BE2C (cell line): ENCODE measurements at regions not wholly inside any gene's neighbourhood (a gene's known extent, or its start where the extent isn't known, plus 50 kb on each side); places are given as distances from the start of the nearest gene placed in this dataset.
"Not testable (repeated sequence)": the region's sequence is repeated elsewhere in the genome, so short reads cannot be mapped to it uniquely, and the experiment has no call there.

Experiments
- DNase-seq: peaks from one replicate; pipeline ENCODE4 v3.0.0-alpha.2; 2020
- H3K27me3 ChIP-seq: fragments of 250-450 bp; sonication (Bioruptor Pico); 2 replicates; pipeline ENCODE4 v1.5.1; 2020; ENCODE audit warnings: mild to moderate bottlenecking
- H3K36me3 ChIP-seq: fragments of 250-450 bp; sonication (Bioruptor Pico); 2 replicates; pipeline ENCODE4 v1.5.1; 2020; ENCODE audit warnings: mild to moderate bottlenecking
- H3K4me1 ChIP-seq: fragments of 250-450 bp; sonication (Bioruptor Pico); 2 replicates; pipeline ENCODE4 v1.5.1; 2020
- H3K4me3 ChIP-seq: 2 replicates; pipeline ENCODE4 v1.5.1; 2011; ENCODE audit warnings: low read depth, low read length
- H3K9me3 ChIP-seq: fragments of 250-450 bp; sonication (Bioruptor Pico); 2 replicates; pipeline ENCODE4 v1.5.1; 2020
- CTCF ChIP-seq: IDR thresholded peaks from 2 replicates; pipeline ENCODE4 v1.5.1; 2012; ENCODE audit warnings: mild to moderate bottlenecking, low read depth, low read length

GRCh38 chr14:105675433-105675832 is 149.1 kb downstream of the TMEM121 start:
- DNase-seq, H3K4me1 ChIP-seq: not testable (repeated sequence)

GRCh38 chr14:105675905-105676670 is 149.7 kb downstream of the TMEM121 start:
- DNase-seq, H3K4me3 ChIP-seq, H3K4me1 ChIP-seq, H3K36me3 ChIP-seq, H3K27me3 ChIP-seq, H3K9me3 ChIP-seq: not testable (repeated sequence)

More at GRCh38 chr14:105675433-105675832, 149.1 kb downstream of the TMEM121 start:
- H3K9me3 ChIP-seq, H3K27me3 ChIP-seq, H3K36me3 ChIP-seq, H3K4me3 ChIP-seq: not testable (repeated sequence)

- H3K27me3 ChIP-seq, H3K4me1 ChIP-seq, H3K4me3 ChIP-seq, H3K36me3 ChIP-seq, H3K9me3 ChIP-seq, DNase-seq: not testable (repeated sequence)
Observed at GRCh38 chr14:105678057-105678456, 151.7 kb downstream of the TMEM121 start.

- H3K4me1 ChIP-seq, H3K27me3 ChIP-seq, H3K4me3 ChIP-seq, DNase-seq, H3K9me3 ChIP-seq, H3K36me3 ChIP-seq: not testable (repeated sequence)
Observed at GRCh38 chr14:105678996-105679958, 152.9 kb downstream of the TMEM121 start.

GRCh38 chr14:105679959-105680735 is 153.8 kb downstream of the TMEM121 start:
- H3K4me3 ChIP-seq, H3K27me3 ChIP-seq, H3K4me1 ChIP-seq, H3K9me3 ChIP-seq, H3K36me3 ChIP-seq: not testable (repeated sequence)
- peak; percentile 53 for DNase-seq

- TF ChIP-seq CTCF = 0 out of 2 replicates have a peak, but pooled peaks have one; percentile 7
- not testable (repeated sequence) for H3K9me3 ChIP-seq, H3K36me3 ChIP-seq, H3K27me3 ChIP-seq, H3K4me3 ChIP-seq, H3K4me1 ChIP-seq
- DNase-seq = peak; percentile 76
Observed at GRCh38 chr14:105680736-105681098, 154.3 kb downstream of the TMEM121 start.

- DNase-seq, H3K4me1 ChIP-seq, H3K27me3 ChIP-seq, H3K4me3 ChIP-seq, H3K36me3 ChIP-seq, H3K9me3 ChIP-seq: not testable (repeated sequence)
- TF ChIP-seq CTCF = peak; percentile 28
Observed at GRCh38 chr14:105681606-105682185, 155.3 kb downstream of the TMEM121 start.

- H3K9me3 ChIP-seq, H3K36me3 ChIP-seq, H3K4me3 ChIP-seq, DNase-seq, H3K4me1 ChIP-seq, H3K27me3 ChIP-seq: not testable (repeated sequence)
Observed at GRCh38 chr14:105682442-105682841, 156.1 kb downstream of the TMEM121 start.
